CD4-positive, alpha-beta memory T cell (primary cell): ENCODE measurements at regions not wholly inside any gene's neighbourhood (a gene's known extent, or its start where the extent isn't known, plus 50 kb on each side); places are given as distances from the start of the nearest gene placed in this dataset.

Experiments
- CTCF ChIA-PET: fragments of 350-600 bp; sonication (Branson Sonifier 250); formaldehyde crosslinking; loops from one replicate; lab custom pipeline; 2021; ENCODE audit warnings: inconsistent platforms; ENCODE audit not compliant: partially characterized antibody; lab: Charles Lee
- POLR2A ChIA-PET: fragments of 350-600 bp; sonication (Branson Sonifier 250); formaldehyde crosslinking; loops from one replicate; lab custom pipeline; 2021; ENCODE audit not compliant: partially characterized antibody; lab: Charles Lee
- DNase-seq, 5 donors: peaks; one replicate each; pipeline versions ENCODE4 v3.0.0 to v3.0.0-alpha.2; 2020 to 2022; ENCODE audit warnings: mixed read lengths in 1 of 5
- H3K27ac ChIP-seq: one replicate; pipeline ENCODE4 v1.7.0; 2013; ENCODE audit warnings: low read depth, low read length
- H3K27me3 ChIP-seq: 2 replicates; pipeline ENCODE4 v1.7.0; 2013; ENCODE audit warnings: mild to moderate bottlenecking, low read length, moderate library complexity; ENCODE audit not compliant: insufficient read depth
- H3K36me3 ChIP-seq: 2 replicates; pipeline ENCODE4 v1.7.0; 2013; ENCODE audit warnings: mild to moderate bottlenecking, low read length, moderate library complexity; ENCODE audit not compliant: insufficient read depth
- H3K4me1 ChIP-seq: 2 replicates; pipeline ENCODE4 v1.7.0; 2013; ENCODE audit warnings: mild to moderate bottlenecking, low read length, moderate library complexity; ENCODE audit not compliant: insufficient read depth
- H3K4me3 ChIP-seq, 2 donors: one replicate each; pipeline ENCODE4 v1.7.0; 2013; ENCODE audit warnings: low read length in 2 of 2, mild to moderate bottlenecking in 1 of 2
- H3K9me3 ChIP-seq, 2 donors: one replicate each; pipeline ENCODE4 v1.7.0; 2013; ENCODE audit warnings: low read length in 2 of 2, control low read depth in 1 of 2; ENCODE audit not compliant: control insufficient read depth in 1 of 2
- H3K27ac Mint-ChIP-seq, 7 donors: one replicate each; pipeline ENCODE4 v1.8.0; 2020 to 2021; ENCODE audit warnings: mixed read lengths in 7 of 7, mild to moderate bottlenecking in 6 of 7, inconsistent platforms in 3 of 7, moderate library complexity in 3 of 7
- H3K27me3 Mint-ChIP-seq, 2 donors: one replicate each; pipeline ENCODE4 v1.8.0; 2020 to 2021; ENCODE audit warnings: mixed read lengths in 2 of 2
- H3K36me3 Mint-ChIP-seq, 2 donors: one replicate each; pipeline ENCODE4 v1.8.0; 2020 to 2021; ENCODE audit warnings: mixed read lengths in 2 of 2, inconsistent platforms in 1 of 2, mild to moderate bottlenecking in 1 of 2
- H3K4me1 Mint-ChIP-seq, 4 donors: one replicate each; pipeline ENCODE4 v1.8.0; 2020 to 2021; ENCODE audit warnings: mixed read lengths in 4 of 4, mild to moderate bottlenecking in 1 of 4
- H3K4me3 Mint-ChIP-seq, 8 donors: one replicate each; pipeline ENCODE4 v1.8.0; 2020 to 2021; ENCODE audit warnings: mixed read lengths in 8 of 8, mild to moderate bottlenecking in 7 of 8, moderate library complexity in 6 of 8, inconsistent platforms in 3 of 8
- H3K9me3 Mint-ChIP-seq, 8 donors: one replicate each; pipeline ENCODE4 v1.8.0; 2020 to 2021; ENCODE audit warnings: mixed read lengths in 8 of 8, mild to moderate bottlenecking in 5 of 8, inconsistent platforms in 3 of 8, moderate library complexity in 1 of 8
- intact Hi-C: fragments of 100-400 bp; cut with micrococcal nuclease; formaldehyde crosslinking; loops from one replicate; pipeline ENCODE4 v1.15.1; 2023

GRCh38 chr7:63027075-63027474 lies 971.6 kb upstream of the ZNF722 start:
- Mint-ChIP-seq H3K36me3 (no peaks in the 10 kb centered on the region), H3K27ac (no peak overlapping the region), H3K27me3 (no peaks in the 10 kb centered on the region), H3K4me3 (no peak overlapping the region), H3K9me3 (peaks cover 0 to 69% (median 27%) of the 10 kb centered on the region in 8 donors), H3K4me1 (no peaks in the 10 kb centered on the region)
- H3K27ac ChIP-seq: no peak overlapping the region
- ChIA-PET POLR2A (no interaction called here), CTCF (no interaction called here)
- H3K4me1 ChIP-seq: no peaks in the 10 kb centered on the region
- no peak overlapping the region for H3K4me3 ChIP-seq
- intact Hi-C loops: no loop called here
- H3K36me3 ChIP-seq: no peaks in the 10 kb centered on the region
- H3K9me3 ChIP-seq: peaks cover 0 to 4% of the 10 kb centered on the region in 2 donors
- no peak for DNase-seq
- H3K27me3 ChIP-seq: no peaks in the 10 kb centered on the region

GRCh38 chr7:63028376-63029206 lies 970.1 kb upstream of the ZNF722 start:
- CTCF ChIA-PET: no interaction called here
- no peak for DNase-seq
- POLR2A ChIA-PET: no interaction called here
- Mint-ChIP-seq H3K4me1 (no peaks in the 10 kb centered on the region), H3K27ac (no peak overlapping the region), H3K36me3 (no peaks in the 10 kb centered on the region), H3K4me3 (no peak overlapping the region), H3K27me3 (no peaks in the 10 kb centered on the region), H3K9me3 (peaks cover 0 to 76% (median 27%) of the 10 kb centered on the region in 8 donors)
- no peaks in the 10 kb centered on the region for H3K9me3 ChIP-seq
- no peak overlapping the region for H3K27ac ChIP-seq
- no peaks in the 10 kb centered on the region for H3K4me1 ChIP-seq
- no peaks in the 10 kb centered on the region for H3K36me3 ChIP-seq
- no peaks in the 10 kb centered on the region for H3K27me3 ChIP-seq
- intact Hi-C loops: no loop called here
- no peak overlapping the region for H3K4me3 ChIP-seq

- Mint-ChIP-seq H3K9me3 (peaks cover 0 to 76% (median 27%) of the 10 kb centered on the region in 8 donors), H3K27me3 (no peaks in the 10 kb centered on the region), H3K36me3 (no peaks in the 10 kb centered on the region), H3K4me3 (peak overlapping the region in 1 of 8 donors; percentile 31), H3K4me1 (no peaks in the 10 kb centered on the region), H3K27ac (no peak overlapping the region)
- CTCF ChIA-PET: no interaction called here
- Histone ChIP-seq H3K27ac (no peak overlapping the region), H3K9me3 (no peaks in the 10 kb centered on the region), H3K4me3 (no peak overlapping the region), H3K4me1 (no peaks in the 10 kb centered on the region), H3K36me3 (no peaks in the 10 kb centered on the region), H3K27me3 (no peaks in the 10 kb centered on the region)
- DNase-seq: no peak
- intact Hi-C loops: no loop called here
- POLR2A ChIA-PET: no interaction called here
Observed at GRCh38 chr7:63029207-63029522, 969.5 kb upstream of the ZNF722 start.

DNA sequence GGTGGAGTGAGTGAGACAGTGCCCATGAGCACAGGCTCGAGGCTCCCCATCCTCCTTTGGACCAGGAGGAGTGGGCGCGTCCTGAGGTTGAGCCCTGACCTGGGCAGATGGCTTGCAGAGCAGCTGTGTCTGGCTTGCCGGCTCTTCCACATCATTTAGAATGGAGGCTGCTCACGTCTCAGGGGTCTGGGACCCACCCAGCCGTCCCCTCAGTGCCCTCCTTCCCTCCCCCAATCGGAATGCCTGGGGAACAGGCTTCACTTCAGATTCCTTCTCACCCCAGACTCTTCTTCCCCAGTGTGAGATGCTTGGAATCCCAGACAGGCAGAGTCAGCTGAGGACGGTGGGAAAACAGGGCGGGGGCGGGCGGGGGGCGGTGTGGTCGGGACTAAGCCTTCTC lies 968.6 kb upstream of the ZNF722 start:
- POLR2A ChIA-PET: no interaction called here
- Histone ChIP-seq H3K4me1 (no peaks in the 10 kb centered on the region), H3K9me3 (no peaks in the 10 kb centered on the region), H3K27me3 (no peaks in the 10 kb centered on the region), H3K27ac (no peak overlapping the region), H3K4me3 (no peak overlapping the region), H3K36me3 (no peaks in the 10 kb centered on the region)
- no peak overlapping the region for H3K4me3 Mint-ChIP-seq
- no peaks in the 10 kb centered on the region for H3K4me1 Mint-ChIP-seq
- no peak for DNase-seq
- intact Hi-C loops: no loop called here
- H3K36me3 Mint-ChIP-seq: no peaks in the 10 kb centered on the region
- no peaks in the 10 kb centered on the region for H3K27me3 Mint-ChIP-seq
- CTCF ChIA-PET: no interaction called here
- H3K27ac Mint-ChIP-seq: no peak overlapping the region
- H3K9me3 Mint-ChIP-seq: peaks cover 0 to 71% (median 29%) of the 10 kb centered on the region in 8 donors

GRCh38 chr7:63031838-63032436 lies 966.7 kb upstream of the ZNF722 start:
- Histone ChIP-seq H3K9me3 (no peaks in the 10 kb centered on the region), H3K27ac (no peak overlapping the region), H3K4me1 (no peaks in the 10 kb centered on the region), H3K36me3 (no peaks in the 10 kb centered on the region), H3K27me3 (no peaks in the 10 kb centered on the region), H3K4me3 (no peak overlapping the region)
- H3K36me3 Mint-ChIP-seq: no peaks in the 10 kb centered on the region
- POLR2A ChIA-PET: no interaction called here
- H3K4me3 Mint-ChIP-seq: no peak overlapping the region
- H3K27me3 Mint-ChIP-seq: no peaks in the 10 kb centered on the region
- no peaks in the 10 kb centered on the region for H3K4me1 Mint-ChIP-seq
- no peak overlapping the region for H3K27ac Mint-ChIP-seq
- CTCF ChIA-PET: no interaction called here
- intact Hi-C loops: no loop called here
- H3K9me3 Mint-ChIP-seq: peaks cover 0 to 75% (median 30%) of the 10 kb centered on the region in 8 donors
- no peak for DNase-seq

- H3K27ac Mint-ChIP-seq: no peak overlapping the region
- H3K27me3 Mint-ChIP-seq: no peaks in the 10 kb centered on the region
- H3K36me3 Mint-ChIP-seq: no peaks in the 10 kb centered on the region
- DNase-seq: no peak
- POLR2A ChIA-PET: no interaction called here
- peaks cover 0 to 3% of the 10 kb centered on the region in 2 donors for H3K9me3 ChIP-seq
- H3K9me3 Mint-ChIP-seq: peaks cover 0 to 74% (median 42%) of the 10 kb centered on the region in 8 donors
- no peaks in the 10 kb centered on the region for H3K4me1 ChIP-seq
- no peaks in the 10 kb centered on the region for H3K4me1 Mint-ChIP-seq
- no peak overlapping the region for H3K4me3 ChIP-seq
- intact Hi-C loops: no loop called here
- no peak overlapping the region for H3K4me3 Mint-ChIP-seq
- H3K27ac ChIP-seq: no peak overlapping the region
- H3K36me3 ChIP-seq: no peaks in the 10 kb centered on the region
- CTCF ChIA-PET: no interaction called here
- H3K27me3 ChIP-seq: no peaks in the 10 kb centered on the region
Observed at GRCh38 chr7:63037242-63037641, 961.4 kb upstream of the ZNF722 start.

- H3K4me1 Mint-ChIP-seq: no peaks in the 10 kb centered on the region
- no peak for DNase-seq
- Histone ChIP-seq H3K27me3 (no peaks in the 10 kb centered on the region), H3K36me3 (no peaks in the 10 kb centered on the region), H3K4me3 (no peak overlapping the region), H3K9me3 (peaks cover 0 to 3% of the 10 kb centered on the region in 2 donors), H3K27ac (no peak overlapping the region), H3K4me1 (no peaks in the 10 kb centered on the region)
- ChIA-PET POLR2A (no interaction called here), CTCF (no interaction called here)
- no peaks in the 10 kb centered on the region for H3K36me3 Mint-ChIP-seq
- intact Hi-C loops: no loop called here
- peaks cover 0 to 70% (median 47%) of the 10 kb centered on the region in 8 donors for H3K9me3 Mint-ChIP-seq
- no peak overlapping the region for H3K4me3 Mint-ChIP-seq
- no peak overlapping the region for H3K27ac Mint-ChIP-seq
- no peaks in the 10 kb centered on the region for H3K27me3 Mint-ChIP-seq
Observed at GRCh38 chr7:63038987-63039386, 959.7 kb upstream of the ZNF722 start.
